BLaER1 treated with 17β-estradiol and CSF1 and Interleukin-3, amounts not matched to agents 10 nM and 100 nM (cell line): ENCODE measurements at regions not wholly inside any gene's neighbourhood (a gene's known extent, or its start where the extent isn't known, plus 50 kb on each side); places are given as distances from the start of the nearest gene placed in this dataset.

Source experiments
- H3K27ac ChIP-seq, 11 experiments: shearing (Covaris generic); formaldehyde crosslinking; 2 replicates each; pipeline ENCODE4 v1.8.1; 2022
- H3K27me3 ChIP-seq, 11 experiments: shearing (Covaris generic); formaldehyde crosslinking; 2 replicates each; pipeline ENCODE4 v1.8.1; 2022
- H3K36me3 ChIP-seq, 11 experiments: shearing (Covaris generic); formaldehyde crosslinking; 2 replicates each; pipeline ENCODE4 v1.8.1; 2022
- H3K4me1 ChIP-seq, 10 experiments: shearing (Covaris generic); formaldehyde crosslinking; 2 replicates each; pipeline ENCODE4 v1.8.1; 2022
- H3K4me2 ChIP-seq, 11 experiments: shearing (Covaris generic); formaldehyde crosslinking; 2 replicates each; pipeline ENCODE4 v1.8.1; 2022
- H3K4me3 ChIP-seq, 10 experiments: shearing (Covaris generic); formaldehyde crosslinking; 2 replicates each; pipeline ENCODE4 v1.8.1; 2022
- H3K9ac ChIP-seq, 11 experiments: shearing (Covaris generic); formaldehyde crosslinking; 2 replicates each; pipeline ENCODE4 v1.8.1; 2022
- H3K9me3 ChIP-seq, 11 experiments: shearing (Covaris generic); formaldehyde crosslinking; replicated peaks in 1 of 11; 2 replicates each; pipeline ENCODE4 v1.8.1; 2022
- H4K20me1 ChIP-seq, 11 experiments: shearing (Covaris generic); formaldehyde crosslinking; 2 replicates each; pipeline ENCODE4 v1.8.1; 2022
- Cebpa-rat ChIP-seq, 11 experiments: shearing (Covaris generic); IDR thresholded peaks; 2 replicates each; pipeline ENCODE4 v1.8.1; 2022

- Histone ChIP-seq H3K4me2 (no peak overlapping the region), H3K4me1 (peaks cover 0 to 8% (median 0%) of the 10 kb centered on the region in 10 experiments; a peak in 3 of 20 replicates), H3K9ac (no peak overlapping the region), H4K20me1 (peaks cover 0 to 6% (median 0%) of the 10 kb centered on the region in 11 experiments; a peak in 1 of 22 replicates), H3K9me3 (peaks cover 52 to 67% (median 57%) of the 10 kb centered on the region in 11 experiments), H3K4me3 (peak overlapping the region in 1 of 10 experiments; percentile 18; a peak in 1 of 20 replicates), H3K36me3 (peaks cover 0 to 5% (median 0%) of the 10 kb centered on the region in 11 experiments; a peak in 4 of 22 replicates), H3K27me3 (peaks cover 78 to 85% (median 81%) of the 10 kb centered on the region in 11 experiments), H3K27ac (no peak overlapping the region)
- no peak for TF ChIP-seq Cebpa-rat (IDR thresholded peaks at IDR 0.05)
Measured at GRCh38 chr5:73298251-73298771, 125.3 kb downstream of the TMEM174 start.

- Histone ChIP-seq H3K9me3 (peaks cover 46 to 58% (median 49%) of the 10 kb centered on the region in 11 experiments), H3K4me3 (no peak overlapping the region), H3K9ac (no peak overlapping the region), H3K4me2 (peak overlapping the region in 2 of 11 experiments; percentile 33 to 46; a peak in 2 of 22 replicates), H3K4me1 (peaks cover 0 to 8% (median 0%) of the 10 kb centered on the region in 10 experiments; a peak in 3 of 20 replicates), H3K36me3 (peaks cover 0 to 5% (median 0%) of the 10 kb centered on the region in 11 experiments; a peak in 4 of 22 replicates), H3K27ac (no peak overlapping the region), H4K20me1 (peaks cover 0 to 6% (median 0%) of the 10 kb centered on the region in 11 experiments; a peak in 1 of 22 replicates), H3K27me3 (peaks cover 71 to 77% (median 73%) of the 10 kb centered on the region in 11 experiments)
- no peak for TF ChIP-seq Cebpa-rat (IDR thresholded peaks at IDR 0.05)
Measured at GRCh38 chr5:73297430-73297829, 124.4 kb downstream of the TMEM174 start.

- peaks cover 0 to 8% (median 0%) of the 10 kb centered on the region in 10 experiments; a peak in 3 of 20 replicates for H3K4me1 ChIP-seq
- H3K9ac ChIP-seq, result no peak overlapping the region
- H4K20me1 ChIP-seq, result peaks cover 0 to 6% (median 0%) of the 10 kb centered on the region in 11 experiments; a peak in 1 of 22 replicates
- H3K4me2 ChIP-seq, result peak overlapping the region in 3 of 11 experiments; percentile 4 to 46 (median 33); a peak in 5 of 22 replicates
- H3K9me3 ChIP-seq, result peaks cover 40 to 51% (median 43%) of the 10 kb centered on the region in 11 experiments
- H3K27ac ChIP-seq, result no peak overlapping the region
- no peak overlapping the region for H3K4me3 ChIP-seq
- peaks cover 64 to 71% (median 66%) of the 10 kb centered on the region in 11 experiments for H3K27me3 ChIP-seq
- no peak for TF ChIP-seq Cebpa-rat (IDR thresholded peaks at IDR 0.05)
- H3K36me3 ChIP-seq, result peaks cover 0 to 5% (median 0%) of the 10 kb centered on the region in 11 experiments; a peak in 4 of 22 replicates
Measured at GRCh38 chr5:73296772-73297171, 123.8 kb downstream of the TMEM174 start.

- peaks cover 56 to 62% (median 58%) of the 10 kb centered on the region in 11 experiments for H3K27me3 ChIP-seq
- H4K20me1 ChIP-seq, result peaks cover 0 to 6% (median 0%) of the 10 kb centered on the region in 11 experiments; a peak in 1 of 22 replicates
- H3K9ac ChIP-seq, result no peak overlapping the region
- H3K4me2 ChIP-seq, result no peak overlapping the region
- peaks cover 0 to 5% (median 0%) of the 10 kb centered on the region in 11 experiments; a peak in 4 of 22 replicates for H3K36me3 ChIP-seq
- TF ChIP-seq Cebpa-rat (IDR thresholded peaks at IDR 0.05), result no peak
- no peak overlapping the region for H3K4me3 ChIP-seq
- H3K4me1 ChIP-seq, result peaks cover 0 to 8% (median 0%) of the 10 kb centered on the region in 10 experiments; a peak in 3 of 20 replicates
- no peak overlapping the region for H3K27ac ChIP-seq
- H3K9me3 ChIP-seq, result peaks cover 32 to 43% (median 34%) of the 10 kb centered on the region in 11 experiments
Measured at GRCh38 chr5:73295921-73296320, 122.9 kb downstream of the TMEM174 start.

- Histone ChIP-seq H4K20me1 (peaks cover 0 to 6% (median 0%) of the 10 kb centered on the region in 11 experiments; a peak in 1 of 22 replicates), H3K27me3 (peaks cover 51 to 57% (median 53%) of the 10 kb centered on the region in 11 experiments), H3K4me3 (no peak overlapping the region), H3K9ac (no peak overlapping the region), H3K36me3 (peaks cover 0 to 5% (median 0%) of the 10 kb centered on the region in 11 experiments; a peak in 4 of 22 replicates), H3K9me3 (peaks cover 27 to 38% (median 30%) of the 10 kb centered on the region in 11 experiments), H3K4me1 (peaks cover 0 to 8% (median 0%) of the 10 kb centered on the region in 10 experiments; a peak in 3 of 20 replicates), H3K4me2 (no peak overlapping the region), H3K27ac (no peak overlapping the region)
- TF ChIP-seq Cebpa-rat (IDR thresholded peaks at IDR 0.05), result no peak
Measured at GRCh38 chr5:73295447-73295846, 122.5 kb downstream of the TMEM174 start.

GRCh38 chr5:73292816-73293459 lies 119.9 kb downstream of the TMEM174 start:
- H3K27ac ChIP-seq, result no peak overlapping the region
- H3K4me3 ChIP-seq, result no peak overlapping the region
- H4K20me1 ChIP-seq, result peaks cover 0 to 6% (median 0%) of the 10 kb centered on the region in 11 experiments; a peak in 1 of 22 replicates
- no peak overlapping the region for H3K9ac ChIP-seq
- H3K4me1 ChIP-seq, result peaks cover 0 to 8% (median 0%) of the 10 kb centered on the region in 10 experiments; a peak in 3 of 20 replicates
- peaks cover 26 to 32% (median 28%) of the 10 kb centered on the region in 11 experiments for H3K27me3 ChIP-seq
- peaks cover 2 to 13% (median 5%) of the 10 kb centered on the region in 11 experiments; a peak in 21 of 22 replicates for H3K9me3 ChIP-seq
- no peak for TF ChIP-seq Cebpa-rat (IDR thresholded peaks at IDR 0.05)
- H3K4me2 ChIP-seq, result no peak overlapping the region
- no peaks in the 10 kb centered on the region for H3K36me3 ChIP-seq

GRCh38 chr5:73291873-73292272 lies 118.9 kb downstream of the TMEM174 start:
- Histone ChIP-seq H3K4me2 (no peak overlapping the region), H3K9me3 (peaks cover 5 to 14% (median 8%) of the 10 kb centered on the region in 11 experiments; a peak in 17 of 22 replicates), H3K4me3 (no peak overlapping the region), H4K20me1 (no peaks in the 10 kb centered on the region; a peak in 1 of 22 replicates), H3K4me1 (peaks cover 0 to 5% (median 0%) of the 10 kb centered on the region in 10 experiments; a peak in 3 of 20 replicates), H3K27me3 (peaks cover 15 to 22% (median 17%) of the 10 kb centered on the region in 11 experiments), H3K9ac (no peak overlapping the region), H3K36me3 (no peaks in the 10 kb centered on the region), H3K27ac (no peak overlapping the region)
- TF ChIP-seq Cebpa-rat (IDR thresholded peaks at IDR 0.05), result no peak

GRCh38 chr5:73290242-73290641 lies 117.2 kb downstream of the TMEM174 start:
- TF ChIP-seq Cebpa-rat (IDR thresholded peaks at IDR 0.05), result no peak
- H3K4me2 ChIP-seq, result no peak overlapping the region
- H3K4me1 ChIP-seq, result no peaks in the 10 kb centered on the region
- no peak overlapping the region for H3K9ac ChIP-seq
- H4K20me1 ChIP-seq, result no peaks in the 10 kb centered on the region
- peaks cover 0 to 5% (median under 1%) of the 10 kb centered on the region in 11 experiments; a peak in 7 of 22 replicates for H3K27me3 ChIP-seq
- no peak overlapping the region for H3K4me3 ChIP-seq
- no peaks in the 10 kb centered on the region for H3K36me3 ChIP-seq
- H3K9me3 ChIP-seq, result peaks cover 5 to 16% (median 8%) of the 10 kb centered on the region in 11 experiments; a peak in 17 of 22 replicates
- H3K27ac ChIP-seq, result no peak overlapping the region
